NCI-H510A treated with DMSO at 0.1 percent for 48 hours (cell line): ENCODE measurements at regions not wholly inside any gene's neighbourhood (a gene's known extent, or its start where the extent isn't known, plus 50 kb on each side); places are given as distances from the start of the nearest gene placed in this dataset.

ENCODE experiments used
- DNase-seq: peaks from one replicate; lab custom pipeline; 2025; lab: John Stamatoyannopoulos, UW

- no peak for DNase-seq
Measured at GRCh38 chr2:18927525-18928232, 338.3 kb upstream of the NT5C1B start.

- DNase-seq = no peak
Measured at GRCh38 chr2:18926631-18927524, 337.5 kb upstream of the NT5C1B start.

GRCh38 chr2:18925296-18925695, 335.9 kb upstream of the NT5C1B start:
- DNase-seq = no peak

DNA sequence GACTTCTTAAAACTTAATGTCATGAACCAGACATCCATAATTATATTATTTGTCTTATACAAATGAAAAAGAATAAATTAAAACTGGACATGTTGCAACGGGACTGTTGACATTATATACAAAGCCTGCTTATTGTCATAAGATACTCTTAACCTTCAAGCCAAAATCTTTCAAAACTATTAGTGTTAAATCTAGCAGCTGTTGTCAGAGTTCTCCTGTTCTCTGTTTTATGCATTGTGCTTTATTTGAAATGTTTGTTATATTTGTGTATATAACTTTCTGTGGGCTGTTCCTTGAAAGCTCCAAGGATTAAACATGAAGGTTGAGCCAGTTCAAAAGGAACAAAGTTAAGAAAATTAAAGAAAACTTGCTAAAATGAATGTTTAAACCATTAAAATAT, 335.5 kb upstream of the NT5C1B start:
- no peak for DNase-seq

DNA sequence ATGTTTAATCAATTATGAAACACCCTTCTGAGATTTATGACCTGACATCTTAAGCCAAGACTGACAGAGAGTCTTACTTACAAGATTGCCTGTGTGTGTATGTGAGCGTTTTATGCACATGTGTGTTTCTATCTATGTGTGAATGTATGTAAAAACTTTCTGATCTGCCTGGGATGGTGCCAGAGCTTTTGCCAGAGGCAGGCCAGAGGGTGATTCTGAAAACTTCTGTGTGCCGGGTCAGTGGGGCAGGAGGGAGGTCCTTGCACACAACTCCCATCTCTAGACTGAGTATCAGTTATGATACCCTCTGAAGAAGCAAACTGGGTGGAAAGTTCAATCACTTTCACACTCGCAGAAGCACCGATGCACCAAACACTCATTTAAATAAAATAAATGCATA, 335.0 kb upstream of the NT5C1B start:
- no peak for DNase-seq

- DNase-seq = no peak
Measured at GRCh38 chr2:18922276-18922675, 332.9 kb upstream of the NT5C1B start.

DNA sequence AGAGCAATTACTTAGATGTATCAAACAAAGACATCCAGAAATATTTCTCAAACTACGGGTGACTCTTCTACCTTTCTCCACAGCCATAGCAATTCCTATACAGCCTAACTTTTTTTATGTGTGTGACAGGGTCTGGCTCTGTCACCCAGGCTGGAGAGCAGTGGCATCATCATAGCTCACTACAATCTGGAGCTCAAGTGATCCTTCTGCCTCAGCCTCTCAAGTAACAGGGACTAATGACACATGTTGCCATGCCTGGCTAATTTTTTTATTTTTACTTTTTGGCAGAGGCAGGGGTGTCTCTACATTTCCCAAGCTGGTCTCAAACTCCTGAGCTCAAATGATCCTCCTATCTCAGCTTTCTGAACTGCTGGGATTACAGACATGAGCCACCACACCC, 328.9 kb upstream of the NT5C1B start:
- no peak for DNase-seq

DNA sequence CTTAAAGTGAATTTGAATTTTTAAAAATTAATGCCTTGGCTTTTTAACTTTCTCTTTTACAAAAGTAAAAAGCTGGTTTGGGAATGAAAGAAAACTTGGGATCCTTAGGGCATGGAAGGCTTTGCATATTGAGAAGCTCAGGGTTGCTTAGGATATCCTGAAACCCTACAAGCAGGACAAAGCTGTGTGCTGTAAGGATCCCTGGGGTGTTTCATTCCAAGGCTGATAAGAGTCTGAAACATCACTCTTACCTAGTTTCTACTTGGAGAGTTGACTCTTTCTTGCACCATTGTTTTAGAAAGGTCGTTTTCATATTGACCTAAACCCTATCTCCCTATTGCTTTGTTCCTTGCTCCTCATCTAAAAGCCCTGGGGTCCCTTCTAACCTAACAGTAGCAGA, 325.9 kb upstream of the NT5C1B start:
- DNase-seq = no peak

GRCh38 chr2:18913512-18913911, 324.1 kb upstream of the NT5C1B start:
- DNase-seq = no peak

DNA sequence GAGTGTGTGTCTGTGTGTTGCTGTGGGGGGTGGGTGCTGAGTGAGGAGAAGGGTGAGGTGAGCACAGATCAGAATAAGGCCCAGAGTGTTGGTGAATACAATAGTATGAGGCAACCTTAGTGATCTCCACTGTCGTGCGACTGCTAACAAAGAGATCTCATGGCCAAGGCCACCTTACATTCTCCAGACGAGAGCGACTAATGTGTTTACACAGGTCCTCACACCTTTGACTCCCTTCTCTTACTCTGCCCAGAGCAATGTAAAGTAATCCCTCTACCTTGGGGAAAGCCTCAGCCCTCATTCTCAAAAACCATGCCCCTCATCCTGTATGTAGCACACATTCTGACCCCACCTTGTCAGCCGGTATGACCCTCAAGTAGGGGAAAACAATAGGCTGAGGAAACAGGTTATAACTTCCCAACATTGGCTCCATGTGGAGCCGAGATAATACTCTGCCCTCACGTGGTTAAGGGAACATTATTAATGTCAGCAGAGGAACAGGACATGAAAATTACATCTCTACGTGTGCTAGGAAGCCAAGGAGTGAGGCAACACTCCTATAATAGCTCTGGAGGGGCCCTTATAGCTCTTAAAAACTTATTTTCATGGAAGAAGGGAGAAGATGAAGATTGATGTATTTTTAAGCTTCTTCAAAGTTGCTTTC, 323.0 kb upstream of the NT5C1B start:
- DNase-seq = peak; percentile 34

GRCh38 chr2:18911416-18911815, 322.0 kb upstream of the NT5C1B start:
- no peak for DNase-seq

- no peak for DNase-seq
Measured at GRCh38 chr2:18910843-18911242, 321.5 kb upstream of the NT5C1B start.

DNA sequence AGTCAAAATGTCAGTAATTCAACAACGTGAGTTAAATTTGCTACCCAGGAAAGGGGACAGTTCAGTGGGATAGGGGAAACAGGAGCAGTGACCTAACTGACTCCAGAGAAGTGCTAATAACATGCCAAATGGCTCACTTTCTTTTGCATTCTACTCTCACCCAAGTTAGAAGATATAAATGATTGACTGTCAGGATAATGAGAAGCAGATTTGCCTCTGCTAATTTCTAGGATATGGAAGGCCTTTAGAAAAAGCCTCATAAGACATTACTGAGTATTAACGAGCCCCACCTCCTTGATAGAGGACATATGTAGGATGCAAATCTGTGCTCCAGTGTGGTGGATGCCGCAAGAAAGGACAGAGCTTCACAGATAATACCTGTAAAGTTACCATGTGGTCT, 318.6 kb upstream of the NT5C1B start:
- no peak for DNase-seq

DNA sequence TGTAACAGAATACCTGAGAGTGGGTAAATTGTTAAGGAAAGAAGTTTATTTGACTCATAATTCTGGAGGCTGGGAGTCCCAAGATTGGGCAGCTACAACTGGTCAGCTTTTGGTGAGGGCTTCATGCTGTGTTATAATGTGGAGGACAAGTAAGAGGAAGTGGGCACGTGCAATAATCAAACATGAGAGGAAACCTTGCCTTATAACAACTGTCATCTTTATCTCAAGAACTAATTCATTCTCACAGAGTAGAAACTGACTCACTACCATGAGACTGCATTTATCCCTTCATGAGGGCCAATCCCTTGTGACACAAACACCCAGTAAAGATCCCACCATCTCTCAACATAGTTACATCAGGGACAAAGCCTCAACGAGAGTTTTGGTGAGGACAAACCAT, 318.1 kb upstream of the NT5C1B start:
- no peak for DNase-seq

- DNase-seq = no peak
Measured at GRCh38 chr2:18903750-18904149, 314.4 kb upstream of the NT5C1B start.

- DNase-seq = no peak
Measured at GRCh38 chr2:18901242-18901641, 311.9 kb upstream of the NT5C1B start.

GRCh38 chr2:18900691-18901141, 311.3 kb upstream of the NT5C1B start:
- no peak for DNase-seq

DNA sequence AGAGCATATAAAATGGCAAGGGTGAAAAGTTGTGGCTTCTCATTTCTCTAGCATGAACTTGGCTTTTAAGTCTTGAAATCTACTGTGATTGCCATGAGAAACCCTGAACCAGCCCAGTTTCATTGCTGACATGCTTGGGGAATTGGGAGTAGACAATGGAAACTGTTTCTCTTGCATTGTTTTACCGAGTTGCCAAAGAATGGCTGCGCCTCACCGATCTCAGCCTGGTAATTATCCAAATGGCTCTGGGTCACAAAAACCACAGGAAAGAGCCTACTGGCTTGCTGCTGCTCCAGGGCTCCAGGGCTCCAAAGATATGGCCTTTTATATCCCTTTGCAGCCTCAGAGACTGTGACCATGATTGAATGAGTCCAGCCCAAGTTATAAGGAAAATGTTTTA, 310.4 kb upstream of the NT5C1B start:
- DNase-seq = no peak

- DNase-seq = no peak
Measured at GRCh38 chr2:18898271-18898670, 308.9 kb upstream of the NT5C1B start.

DNA sequence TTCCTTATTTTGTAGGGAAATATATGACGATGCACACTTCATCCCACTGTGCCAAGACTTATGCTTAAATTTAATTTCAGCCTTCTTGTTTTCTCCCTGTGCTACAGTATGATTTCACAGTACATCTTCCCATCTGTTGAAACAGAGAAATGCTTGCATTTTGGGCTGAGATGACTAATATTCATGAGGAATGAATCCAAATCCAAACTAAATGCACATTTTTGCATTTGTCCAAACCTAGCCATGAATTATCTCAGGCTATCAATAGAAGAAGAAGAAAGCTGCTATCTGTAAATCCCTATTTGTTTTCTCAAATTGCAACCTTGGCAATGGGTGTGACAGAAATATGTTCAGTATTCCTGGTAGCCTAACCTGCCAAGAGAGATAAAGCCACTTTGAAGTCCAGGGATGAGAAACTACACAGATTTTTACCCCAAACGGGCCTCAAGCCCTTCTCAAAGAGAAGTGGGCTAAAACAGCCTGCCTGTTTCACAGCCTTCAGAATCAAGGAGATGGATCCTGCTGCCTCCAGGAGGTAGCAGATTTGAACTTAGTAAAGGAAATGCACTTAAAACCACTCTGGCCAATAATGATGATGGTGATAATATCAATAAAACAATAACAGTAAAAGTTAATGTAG, 306.9 kb upstream of the NT5C1B start:
- no peak for DNase-seq

DNA sequence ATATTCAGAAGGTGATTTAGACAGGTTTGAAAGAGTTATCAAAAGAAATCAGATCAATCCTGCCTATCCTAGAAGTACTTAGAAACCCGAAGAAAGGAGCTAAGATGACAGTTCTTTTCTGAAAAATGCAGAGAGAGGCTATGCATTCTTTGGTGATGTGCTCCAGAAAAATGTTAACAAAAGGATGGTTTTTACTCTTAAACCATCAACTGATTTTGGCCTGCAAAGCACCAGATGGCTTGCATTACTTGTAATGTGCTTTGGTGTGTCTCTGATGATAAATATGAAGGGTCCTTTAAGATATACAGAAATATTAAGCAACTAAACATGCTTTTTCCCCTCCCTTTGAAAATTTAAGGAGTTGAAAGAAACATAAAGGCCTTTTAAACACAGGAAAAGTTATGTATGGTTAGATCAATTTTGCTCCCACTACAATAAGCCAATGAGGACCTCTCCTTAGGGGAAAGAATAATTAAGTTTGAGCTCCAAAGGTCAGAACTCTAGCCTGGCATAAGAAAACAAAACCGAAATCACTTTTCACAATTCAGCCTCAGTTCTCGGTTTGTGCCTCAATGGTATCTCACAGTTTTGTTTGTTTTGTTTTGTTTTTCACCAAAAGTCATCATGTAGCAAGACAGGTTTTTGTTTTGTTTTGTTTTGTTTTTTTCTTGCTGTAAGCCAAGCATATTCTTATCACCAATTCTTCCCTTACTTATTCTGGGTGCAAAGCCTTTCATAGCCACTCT, 302.4 kb upstream of the NT5C1B start:
- no peak for DNase-seq
